GDM1 (cell line): ENCODE measurements at regions not wholly inside any gene's neighbourhood (a gene's known extent, or its start where the extent isn't known, plus 50 kb on each side); places are given as distances from the start of the nearest gene placed in this dataset.
"Not testable (repeated sequence)": the region's sequence is repeated elsewhere in the genome, so short reads cannot be mapped to it uniquely, and the experiment has no call there.

Source experiments
- DNase-seq: peaks from one replicate; lab custom pipeline; 2025; lab: John Stamatoyannopoulos, UW

DNA sequence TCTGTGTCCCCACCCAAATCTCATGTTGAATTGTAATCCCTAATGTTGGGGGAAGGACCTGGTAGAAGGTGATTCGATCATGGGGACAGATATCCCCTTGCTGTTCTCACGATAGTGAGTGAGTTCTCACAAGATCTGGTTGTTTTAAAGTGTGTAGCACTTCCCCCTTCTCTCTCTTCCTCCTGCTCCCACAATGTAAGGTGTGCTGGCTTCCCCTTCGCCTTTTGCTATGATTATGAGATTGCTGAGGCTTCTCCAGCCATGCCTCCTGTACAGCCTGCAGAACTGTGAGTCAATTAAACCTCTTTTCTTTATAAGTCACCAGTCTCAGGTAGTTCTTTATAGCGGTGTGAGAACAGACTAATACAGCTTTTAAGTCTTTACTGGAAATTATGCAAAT is 193.3 kb upstream of the RBBP8 start:
- DNase-seq = no peak

DNA sequence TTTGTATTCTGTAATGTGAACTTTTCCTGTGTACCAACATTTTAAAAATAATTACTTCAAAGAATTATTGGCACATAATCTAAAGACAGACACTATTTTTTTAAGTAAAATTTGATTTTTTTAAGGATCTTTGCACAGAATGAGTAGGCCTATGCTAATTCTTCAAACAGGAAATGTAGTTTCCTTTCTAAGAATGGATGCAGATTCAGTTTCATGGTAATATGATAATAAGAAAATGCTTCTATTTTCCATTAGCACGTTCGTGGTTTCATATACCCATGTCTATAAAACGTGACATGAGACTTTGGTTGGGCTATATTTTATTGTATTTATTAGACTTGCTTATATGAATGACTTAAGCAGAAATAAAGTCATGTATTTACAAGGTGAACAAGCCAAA is 191.8 kb upstream of the RBBP8 start:
- no peak for DNase-seq

DNA sequence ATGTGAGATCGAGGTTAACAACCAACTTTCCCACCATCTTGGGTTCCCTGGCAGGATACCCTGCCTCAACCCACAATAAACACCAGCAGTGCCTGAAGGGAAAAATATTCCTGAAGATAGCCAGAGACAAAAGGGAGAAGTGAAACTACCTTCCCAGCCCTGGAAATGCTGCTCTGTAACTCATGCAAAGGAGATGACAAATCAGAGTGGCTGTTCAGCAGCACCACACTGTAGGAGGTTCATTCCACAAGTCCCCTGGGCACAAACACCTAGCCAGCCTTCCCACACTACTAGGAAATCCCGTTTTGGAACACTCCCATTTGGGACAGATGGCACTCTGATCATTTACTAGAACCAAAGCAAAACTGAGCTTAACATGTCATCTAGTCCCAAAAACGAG is 190.7 kb upstream of the RBBP8 start:
- DNase-seq = no peak

DNA sequence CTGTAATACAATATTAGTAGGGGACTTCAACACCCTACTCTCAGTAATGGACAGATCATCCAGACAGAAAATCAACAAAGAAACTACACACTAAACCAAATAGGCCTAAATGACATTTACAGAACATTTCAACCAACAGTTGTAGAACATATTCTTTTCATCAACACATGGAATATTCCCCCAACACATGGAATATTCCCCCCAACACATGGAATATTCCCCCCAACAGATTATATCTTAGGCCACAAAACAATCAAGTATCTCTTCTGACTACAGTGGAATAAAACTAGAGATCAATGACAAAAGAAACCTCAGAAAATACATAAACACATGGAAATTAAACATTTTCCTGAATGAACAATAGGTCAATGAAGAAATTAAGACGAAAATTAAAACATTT is 187.2 kb upstream of the RBBP8 start:
- DNase-seq = no peak

DNA sequence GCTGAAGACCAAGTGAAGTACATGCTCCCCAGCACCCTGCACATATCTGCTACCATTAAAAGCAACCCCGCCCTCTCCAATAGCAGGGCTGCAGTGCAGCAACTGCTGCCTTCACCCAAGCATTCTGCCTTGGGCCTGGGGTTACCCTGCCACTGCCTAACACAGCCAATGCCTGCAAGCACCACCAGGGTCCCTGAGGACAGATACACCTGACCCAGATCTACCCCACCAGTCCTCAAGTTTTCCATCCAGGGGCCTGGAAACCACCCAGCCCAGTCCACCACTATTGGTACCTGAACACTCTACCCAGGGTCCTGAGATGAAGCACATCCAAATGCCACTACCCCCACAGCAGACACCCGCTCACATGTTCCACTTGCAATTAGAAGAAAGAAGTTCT is 181.1 kb upstream of the RBBP8 start:
- no peak for DNase-seq

DNA sequence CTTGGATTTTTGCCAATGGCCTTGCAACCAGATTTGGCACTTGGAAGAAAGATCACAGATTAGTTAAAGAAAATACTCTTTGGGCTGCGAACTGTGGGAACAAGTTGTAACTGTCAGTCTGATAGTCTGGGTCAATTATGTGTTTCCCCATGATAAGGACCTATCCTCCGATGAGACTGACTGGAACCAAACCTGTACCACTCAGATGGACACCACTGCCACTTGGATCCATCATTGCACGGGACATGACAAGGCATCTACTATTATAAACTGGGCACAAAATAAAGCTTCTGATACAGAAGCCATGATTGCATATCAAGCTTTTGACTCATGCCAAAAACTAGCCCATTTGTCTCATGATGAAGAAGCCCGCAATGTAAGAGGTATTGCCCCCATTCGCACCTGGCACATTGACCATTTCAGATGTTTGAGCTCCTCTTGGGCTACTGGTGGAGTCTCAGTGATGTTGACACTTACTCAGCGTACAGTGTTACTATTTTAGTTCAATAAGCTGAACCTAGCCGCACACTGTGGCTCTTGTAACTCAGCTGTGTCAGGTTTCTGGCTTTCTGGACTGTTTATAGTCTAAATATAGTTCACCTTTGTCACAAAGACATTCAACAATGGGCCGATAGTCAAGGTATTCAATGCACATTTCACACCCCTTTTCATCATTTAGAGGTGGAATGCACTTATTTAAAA is 179.8 kb upstream of the RBBP8 start:
- no peak for DNase-seq

DNA sequence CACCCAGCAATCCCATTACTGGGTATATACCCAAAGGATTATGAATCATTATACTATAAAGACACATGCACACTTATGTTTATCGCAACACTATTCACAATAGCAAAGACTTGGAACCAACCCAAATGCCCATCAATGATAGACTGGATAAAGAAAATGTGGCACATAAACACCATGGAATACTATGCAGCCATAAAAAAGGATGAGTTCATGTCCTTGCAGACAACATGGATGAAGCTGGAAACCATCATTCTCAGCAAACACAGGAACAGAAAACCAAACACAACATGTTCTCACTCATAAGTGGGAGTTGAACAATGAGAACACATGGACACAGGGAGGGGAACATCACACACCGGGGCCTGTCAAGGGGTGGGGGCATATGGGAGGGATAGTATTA is 169.1 kb upstream of the RBBP8 start:
- DNase-seq = not testable (repeated sequence)

DNA sequence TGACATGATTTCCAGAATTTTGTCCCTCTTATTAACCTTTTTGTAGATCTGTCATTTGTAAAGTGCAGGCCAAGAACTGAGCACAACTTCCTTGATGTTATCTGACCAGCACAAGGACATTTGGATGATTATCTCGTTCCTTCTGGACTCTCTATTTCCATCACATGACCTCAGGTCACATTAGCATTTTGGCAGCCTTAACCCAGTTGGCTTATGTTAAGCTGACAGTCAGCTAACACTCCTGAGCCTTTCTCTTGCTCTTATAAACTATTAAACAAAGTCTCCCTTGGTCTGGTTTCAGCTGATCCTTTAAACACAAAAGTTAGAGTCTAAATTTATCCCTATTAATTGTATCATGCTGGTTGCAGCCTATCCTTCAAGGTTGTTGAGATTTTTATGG is 167.2 kb upstream of the RBBP8 start:
- DNase-seq = no peak

DNA sequence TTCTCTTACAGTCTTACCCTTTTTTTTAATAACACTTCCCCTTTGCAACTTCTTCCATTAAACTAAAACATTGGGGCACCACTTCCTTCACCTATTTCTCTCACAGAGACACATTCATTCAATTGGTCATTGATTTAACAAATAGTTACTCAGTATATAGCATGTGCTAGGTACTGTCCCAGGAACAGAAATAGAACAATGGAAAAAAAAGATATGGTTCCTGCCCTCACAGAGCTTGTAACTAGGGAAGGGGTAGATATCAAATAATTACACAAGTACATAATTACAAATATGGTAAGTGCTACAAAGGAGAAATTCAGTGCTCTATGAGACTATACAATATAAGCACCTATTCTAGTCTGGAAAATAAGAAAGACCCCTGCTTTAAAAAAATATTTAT is 165.5 kb upstream of the RBBP8 start:
- DNase-seq = no peak

DNA sequence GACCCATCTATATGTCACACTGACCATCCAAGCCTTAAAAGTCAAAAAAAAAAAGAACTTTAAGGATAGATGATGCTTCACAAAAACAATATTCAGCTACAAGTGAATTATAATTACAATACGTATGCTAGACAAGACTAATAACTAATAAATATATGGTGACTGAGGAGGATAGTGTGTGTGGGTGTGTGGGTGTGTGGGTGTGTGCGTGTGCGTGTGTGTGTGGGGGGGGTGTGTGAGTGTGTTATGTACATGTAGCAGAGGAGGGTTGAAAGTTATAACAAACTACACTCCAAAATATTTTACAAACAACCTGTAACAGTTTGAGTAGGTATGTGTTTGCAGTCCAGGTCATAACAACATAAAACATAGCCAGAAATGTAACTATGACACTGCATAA is 159.2 kb upstream of the RBBP8 start:
- DNase-seq = no peak

DNA sequence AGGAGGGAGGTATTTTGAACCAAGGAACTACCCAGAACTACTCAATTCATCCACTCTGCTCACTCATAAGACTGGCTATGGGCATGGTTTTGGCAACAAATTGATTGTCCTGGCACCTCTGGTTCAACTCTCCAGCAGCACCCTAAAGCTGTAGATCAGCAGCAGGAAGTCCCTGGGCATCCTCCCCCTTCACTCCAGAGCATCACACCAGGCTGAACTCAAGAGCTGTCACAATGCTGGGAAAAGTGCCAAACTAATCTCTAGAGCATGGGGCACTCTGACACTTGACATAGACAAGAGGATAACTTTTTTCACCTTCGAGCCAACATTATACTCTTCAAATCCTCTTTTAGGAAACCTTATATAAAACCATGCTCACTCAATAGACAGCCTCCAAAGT is 154.1 kb upstream of the RBBP8 start:
- no peak for DNase-seq

DNA sequence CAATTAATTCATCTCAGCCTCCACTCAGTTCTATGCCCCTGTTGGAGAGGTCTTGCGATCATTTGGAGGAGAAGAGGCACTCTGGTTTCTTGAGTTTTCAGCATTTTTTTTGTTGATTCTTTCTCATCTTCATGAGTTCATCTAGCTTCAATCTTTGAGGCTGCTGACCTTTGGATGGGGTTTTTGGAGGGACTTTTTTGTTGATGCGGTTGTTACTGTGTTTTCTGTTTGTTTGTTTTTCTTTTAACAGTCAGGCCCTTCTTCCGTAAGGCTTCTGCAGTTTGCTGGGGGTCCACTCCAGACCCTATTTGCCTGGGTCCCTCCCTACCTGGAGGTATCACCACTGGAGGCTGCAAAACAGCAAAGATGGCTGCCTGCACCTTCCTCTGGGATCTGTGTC is 149.9 kb upstream of the RBBP8 start:
- DNase-seq = no peak

DNA sequence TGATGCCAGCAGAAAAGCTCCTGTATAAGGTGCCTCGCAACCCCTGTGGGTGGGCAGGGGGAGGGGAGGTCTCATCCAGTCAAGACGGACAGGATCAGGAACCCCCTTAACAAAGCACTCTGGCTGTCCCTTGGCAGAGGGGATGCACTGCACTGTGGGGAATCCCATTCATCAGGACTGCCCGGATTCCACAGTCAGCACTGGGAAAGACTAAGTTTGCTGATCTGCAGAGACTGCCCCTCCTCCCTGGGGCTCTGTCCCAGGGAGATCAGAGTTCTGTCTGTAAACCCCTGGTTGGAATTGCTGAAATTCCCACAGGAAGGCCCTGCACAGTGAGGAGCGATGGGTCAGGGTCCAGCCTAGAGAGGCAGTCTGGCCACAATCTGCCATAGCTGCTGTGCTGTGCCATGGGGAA is 149.5 kb upstream of the RBBP8 start:
- no peak for DNase-seq

DNA sequence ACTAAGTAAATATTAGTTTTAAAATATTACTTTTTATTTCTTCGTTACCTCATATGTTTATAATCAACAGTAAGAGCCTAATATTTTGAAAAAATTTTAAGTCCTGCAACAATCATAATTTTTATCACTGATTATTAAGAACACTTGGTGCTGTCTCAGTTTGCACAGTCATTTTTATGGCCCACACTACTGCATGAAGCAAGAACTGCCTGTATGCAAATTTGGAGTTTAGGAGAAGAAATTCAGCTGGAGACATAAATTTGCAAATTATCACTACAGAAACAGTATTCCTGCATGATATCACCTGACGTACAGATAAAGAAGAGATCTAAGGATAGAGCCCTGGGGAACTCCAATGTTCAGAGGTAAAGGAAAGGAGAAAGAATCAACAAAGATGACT is 144.1 kb upstream of the RBBP8 start:
- DNase-seq = no peak

DNA sequence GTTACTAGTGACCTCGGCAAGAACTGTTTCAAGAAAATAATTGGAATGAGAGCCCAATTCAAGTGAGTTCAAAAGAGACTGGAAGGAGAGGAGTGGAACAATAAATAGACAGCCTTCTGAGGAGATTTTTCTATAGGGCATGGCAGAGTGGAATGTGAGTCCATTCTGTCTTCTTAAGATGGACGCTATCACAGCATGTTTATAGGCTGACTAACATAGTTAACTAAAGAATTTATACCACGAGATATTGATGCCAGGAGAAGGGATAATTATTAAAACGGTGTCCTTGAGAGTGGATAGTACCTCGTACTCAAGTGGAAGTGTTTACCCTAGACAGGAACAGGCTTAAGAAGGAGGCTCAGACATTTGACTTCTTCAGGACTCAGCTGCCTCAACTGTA is 143.5 kb upstream of the RBBP8 start:
- no peak for DNase-seq

DNA sequence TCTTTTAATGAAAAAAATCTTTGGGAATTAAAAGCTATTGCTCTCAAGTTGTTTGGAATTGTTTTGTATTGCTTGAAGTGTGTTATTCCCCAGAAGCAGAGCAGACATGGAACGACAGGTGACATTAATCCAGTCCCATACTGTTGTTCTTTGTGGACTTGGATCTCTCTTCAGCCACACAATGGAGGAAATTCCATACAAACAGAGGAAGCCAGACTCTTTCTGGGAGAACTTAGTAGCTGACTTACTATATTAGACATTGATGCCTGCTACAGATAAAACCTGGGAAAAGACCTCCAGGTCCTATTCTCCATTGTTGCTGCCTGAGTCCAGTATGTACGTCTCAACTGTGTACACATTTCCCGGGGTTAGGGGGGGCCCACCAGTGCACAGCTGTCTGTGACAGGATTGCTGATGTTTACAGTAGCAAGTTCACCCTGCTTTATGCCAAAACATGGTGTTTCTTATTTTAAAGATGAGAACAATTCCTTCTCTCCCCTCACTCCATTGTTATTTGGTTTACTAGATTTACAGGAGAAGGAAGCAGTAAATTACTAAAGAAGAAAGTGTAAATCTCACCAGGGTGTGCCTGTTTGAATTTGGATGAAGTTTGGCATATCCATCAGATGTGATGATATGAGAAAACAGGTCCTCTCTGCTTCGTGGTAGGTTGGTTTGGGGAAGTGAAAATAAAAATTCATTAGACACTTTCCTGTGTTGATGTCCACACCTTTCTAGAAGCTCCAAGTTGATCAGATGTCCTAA is 142.4 kb upstream of the RBBP8 start:
- DNase-seq = no peak

DNA sequence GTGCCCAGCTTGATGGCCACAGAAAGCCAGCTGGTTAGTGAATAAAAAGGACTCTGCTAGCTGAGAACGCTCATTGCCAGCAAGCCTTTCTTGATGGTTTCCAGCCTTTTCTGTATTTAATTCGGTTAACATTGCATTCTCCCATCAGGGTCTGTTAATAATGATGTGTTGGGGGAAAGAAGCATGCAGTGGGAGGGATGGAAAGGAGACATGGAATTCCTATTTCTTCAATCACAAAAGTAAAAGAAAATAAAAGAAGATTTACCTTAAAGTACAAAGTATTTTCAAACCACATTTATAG is 141.9 kb upstream of the RBBP8 start:
- no peak for DNase-seq

DNA sequence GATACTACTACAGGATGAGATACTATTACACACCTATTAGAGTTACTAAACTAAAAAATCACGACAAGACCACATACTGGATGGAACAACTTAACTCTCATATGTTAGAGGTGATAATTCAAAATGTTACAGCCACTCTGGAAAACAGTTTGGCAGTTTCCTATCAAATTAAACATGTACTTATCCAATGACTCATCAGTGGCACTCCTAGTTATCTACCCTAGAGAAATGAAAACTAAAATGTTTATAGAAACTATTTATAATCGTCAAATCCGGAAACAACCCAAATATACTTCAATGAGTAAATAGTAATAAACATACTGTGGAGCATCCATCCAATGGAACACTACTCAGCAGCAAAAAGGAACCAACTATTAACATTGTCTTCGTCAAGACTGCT is 137.0 kb upstream of the RBBP8 start:
- DNase-seq = no peak

DNA sequence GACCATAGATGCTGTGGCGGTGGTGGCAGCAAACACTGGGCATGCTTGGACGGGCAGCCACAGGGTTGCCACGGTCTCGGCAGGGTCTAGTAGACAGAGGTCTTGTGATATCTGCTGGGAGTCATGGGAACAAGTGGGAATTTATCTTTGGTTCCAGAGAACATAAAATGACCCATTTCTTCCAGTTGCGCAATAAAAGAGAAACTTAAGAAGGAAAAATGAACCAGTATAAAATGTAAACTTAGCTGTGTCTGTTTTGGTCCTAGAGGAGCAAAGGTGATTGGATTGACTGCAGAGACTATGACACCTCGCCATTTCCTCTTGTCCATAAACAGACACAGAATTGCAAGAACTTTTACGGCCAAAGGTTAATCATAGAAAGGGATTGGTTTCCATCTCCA is 132.6 kb upstream of the RBBP8 start:
- no peak for DNase-seq

DNA sequence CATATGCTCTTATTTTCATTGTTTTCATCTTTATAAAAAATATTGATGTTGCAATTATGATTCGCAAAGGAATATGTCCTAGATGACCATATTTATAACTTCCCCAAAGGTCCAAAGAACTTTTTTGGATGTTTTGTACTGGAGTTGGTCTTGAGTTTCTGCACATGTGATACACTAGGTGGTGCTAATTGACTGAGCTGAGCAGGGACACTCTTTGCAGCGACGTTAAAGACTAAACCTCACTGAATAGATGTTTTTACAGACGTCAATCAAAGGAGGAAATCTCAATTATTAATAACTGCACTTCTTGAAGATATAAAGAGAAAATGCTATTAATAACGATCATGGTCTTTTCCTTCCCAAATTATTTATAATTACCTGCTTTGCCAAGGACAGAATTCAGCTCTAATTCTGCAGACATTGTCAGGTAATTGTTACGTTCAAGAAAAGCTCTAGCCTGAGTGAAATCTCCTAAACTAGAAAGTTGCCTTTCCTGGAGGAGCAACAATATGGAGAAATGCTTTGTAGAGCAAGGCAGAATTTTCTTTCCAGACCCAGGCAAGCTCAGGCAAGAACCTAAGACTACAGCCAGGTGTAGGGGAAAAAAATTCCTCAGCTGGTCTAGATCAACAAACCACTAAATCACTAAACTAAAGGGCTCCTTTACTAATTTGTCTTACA is 119.3 kb upstream of the RBBP8 start:
- DNase-seq = peak; percentile 3

DNA sequence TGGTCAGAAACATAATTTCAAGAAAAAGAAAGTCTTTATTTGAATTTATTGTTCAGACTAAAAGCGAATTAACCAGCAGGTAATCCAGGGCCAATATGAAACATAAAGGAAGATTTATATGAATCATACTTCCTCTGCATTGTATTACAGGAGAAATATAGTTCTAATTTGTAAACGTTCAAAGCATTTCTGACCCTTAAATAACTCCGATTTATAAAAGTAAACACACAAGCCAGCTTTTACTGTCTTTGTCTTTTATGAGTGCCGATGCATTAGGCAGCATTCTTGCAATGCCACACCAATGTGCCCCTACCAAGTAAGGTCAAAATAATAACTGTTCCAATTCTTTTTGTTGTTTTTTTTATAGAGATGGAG is 118.8 kb upstream of the RBBP8 start:
- DNase-seq = no peak

DNA sequence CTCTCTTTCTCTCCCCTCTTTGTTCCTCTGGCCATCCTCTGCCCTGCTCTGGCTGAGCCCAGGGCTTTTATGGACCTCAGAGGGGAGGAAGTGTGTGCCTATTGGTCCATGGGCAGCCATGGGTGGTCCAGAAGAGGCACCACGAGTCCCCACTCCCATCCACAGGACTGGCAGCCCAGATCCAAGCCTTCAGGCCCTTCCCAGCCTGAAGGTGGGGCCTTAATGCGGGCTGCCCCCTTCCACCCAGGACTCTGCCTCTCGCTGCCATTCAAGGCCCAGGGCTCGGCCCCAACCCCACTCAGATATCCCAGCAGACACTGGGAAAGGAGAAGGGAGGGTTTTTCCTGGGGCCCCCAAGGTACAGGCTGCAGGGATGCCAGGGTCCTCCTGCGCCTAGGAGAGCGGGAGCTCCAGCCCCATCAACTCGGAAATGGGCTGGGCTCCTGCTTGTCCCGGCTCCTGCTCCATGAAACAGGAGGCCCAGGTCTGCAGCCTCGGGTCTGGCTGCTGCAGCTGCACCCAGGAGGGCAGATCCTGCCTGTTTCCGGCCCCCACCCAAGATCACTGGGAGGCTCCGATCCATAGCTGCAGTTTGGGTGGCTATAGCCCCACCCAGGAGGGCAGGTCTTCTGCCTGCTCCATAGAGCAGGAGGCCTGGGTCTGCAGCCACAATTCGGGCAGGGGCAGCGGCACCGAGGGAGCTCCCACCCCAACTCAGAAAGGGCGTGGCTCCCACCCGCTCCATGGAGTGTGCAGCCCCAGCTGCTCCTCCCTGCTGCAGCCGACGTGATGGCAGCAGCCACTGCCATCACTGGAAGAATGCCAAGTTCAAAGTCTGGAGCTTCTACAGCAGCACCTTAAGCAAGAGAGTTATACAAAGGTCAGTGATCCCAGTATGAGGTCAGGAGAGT is 116.6 kb upstream of the RBBP8 start:
- no peak for DNase-seq

DNA sequence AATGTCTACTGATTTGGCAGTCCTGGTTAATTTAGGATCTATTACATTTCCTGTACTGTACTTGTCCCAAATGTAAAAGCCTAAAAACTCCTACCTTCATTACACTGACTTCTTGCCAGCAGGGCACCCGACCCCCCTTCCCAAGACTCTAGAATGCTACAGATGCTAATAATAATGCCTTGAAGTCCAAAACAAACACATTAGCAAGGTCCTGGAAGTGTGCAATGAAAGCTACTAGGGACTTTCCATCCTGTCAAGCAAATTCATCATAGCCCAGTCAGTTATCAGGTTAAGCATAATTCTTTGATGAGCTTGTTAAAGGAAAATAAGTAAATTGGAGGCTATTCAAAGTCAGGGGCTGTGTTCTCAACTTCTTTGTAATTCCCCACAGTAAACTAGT is 115.3 kb upstream of the RBBP8 start:
- DNase-seq = no peak
